OCI-LY3 (cell line): ENCODE measurements at regions not wholly inside any gene's neighbourhood (a gene's known extent, or its start where the extent isn't known, plus 50 kb on each side); places are given as distances from the start of the nearest gene placed in this dataset.
A peak's percentile ranks its signal among the peaks of the same experiment; 100 is the strongest.

ENCODE experiments used
- H2AFZ ChIP-seq: fragments of 200-600, 300-600 bp; shearing (Covaris generic); 2 replicates; pipeline ENCODE4 v1.6.0; 2014; ENCODE audit warnings: antibody characterized with exemption, low read depth, low read length
- H3K27ac ChIP-seq: fragments of 200-600, 300-600 bp; sonication (generic); 2 replicates; pipeline ENCODE4 v1.5.1; 2014; ENCODE audit warnings: mild to moderate bottlenecking, low read length, moderate library complexity, mixed read lengths
- H3K27me3 ChIP-seq: fragments of 200-600, 300-600 bp; sonication (generic); 2 replicates; pipeline ENCODE4 v1.6.1; 2014; ENCODE audit warnings: low read depth, low read length, mixed read lengths
- H3K36me3 ChIP-seq: fragments of 200-600, 300-600 bp; sonication (generic); replicated peaks from 2 replicates; pipeline ENCODE3; 2014; ENCODE audit warnings: low read depth, low read length, mixed read lengths
- H3K4me1 ChIP-seq: fragments of 300-600, 200-600 bp; sonication (generic); 2 replicates; pipeline ENCODE4 v1.6.1; 2014; ENCODE audit warnings: low read length, mixed read lengths
- H3K4me2 ChIP-seq: fragments of 200-600, 300-600 bp; sonication (generic); 2 replicates; pipeline ENCODE4 v1.6.1; 2014; ENCODE audit warnings: low read length, mixed read lengths
- H3K4me3 ChIP-seq: fragments of 300-600, 200-600 bp; sonication (generic); 2 replicates; pipeline ENCODE4 v1.5.1; 2014; ENCODE audit warnings: antibody characterized with exemption, mild to moderate bottlenecking, low read length, moderate library complexity
- H3K79me2 ChIP-seq: fragments of 300-600, 200-600 bp; shearing (Covaris generic); 2 replicates; pipeline ENCODE4 v1.6.1; 2014; ENCODE audit warnings: mild to moderate bottlenecking, low read length, mixed read lengths
- H3K9ac ChIP-seq: fragments of 300-600, 200-600 bp; shearing (Covaris generic); 2 replicates; pipeline ENCODE4 v1.6.0; 2014; ENCODE audit warnings: mild to moderate bottlenecking, low read length, moderate library complexity
- H3K9me3 ChIP-seq: fragments of 200-600, 300-600 bp; shearing (Covaris generic); 2 replicates; pipeline ENCODE4 v1.6.1; 2014; ENCODE audit warnings: low read length, mixed read lengths; ENCODE audit not compliant: insufficient read depth
- H4K20me1 ChIP-seq: fragments of 200-600, 300-600 bp; sonication (generic); 2 replicates; pipeline ENCODE4 v1.6.1; 2016; ENCODE audit warnings: low read length, mixed read lengths; ENCODE audit not compliant: insufficient read depth
- CTCF ChIP-seq: fragments of 200-600, 300-600 bp; sonication (generic); IDR thresholded peaks from 2 replicates; pipeline ENCODE4 v1.5.1; 2014; ENCODE audit warnings: antibody characterized with exemption, low read length, low read depth
- EZH2phosphoT487 ChIP-seq: fragments of 200-600 bp; shearing (Covaris generic); IDR thresholded peaks from 2 replicates; pipeline ENCODE4 v1.6.1; 2018; ENCODE audit warnings: antibody characterized with exemption, mixed run types, low read depth

GRCh38 chr10:78295242-78295641 lies 261.6 kb downstream of the RPS24 start:
- Histone ChIP-seq H3K27ac (no peak overlapping the region), H3K4me3 (no peak overlapping the region), H3K4me1 (peaks cover 45% of the 10 kb centered on the region), H3K9me3 (no peaks in the 10 kb centered on the region), H3K36me3 (no peaks in the 10 kb centered on the region), H3K9ac (no peak overlapping the region), H3K4me2 (no peak overlapping the region), H3K27me3 (no peaks in the 10 kb centered on the region), H4K20me1 (no peaks in the 10 kb centered on the region), H3K79me2 (no peaks in the 10 kb centered on the region), H2AFZ (no peak overlapping the region)
- TF ChIP-seq EZH2phosphoT487 (no peak), CTCF (no peak)

- peaks cover 59% of the 10 kb centered on the region for H3K4me1 ChIP-seq
- no peak overlapping the region for H3K4me3 ChIP-seq
- peak overlapping the region; percentile 31 for H3K4me2 ChIP-seq
- no peaks in the 10 kb centered on the region for H3K27me3 ChIP-seq
- no peak overlapping the region for H3K9ac ChIP-seq
- H3K79me2 ChIP-seq = no peaks in the 10 kb centered on the region
- H2AFZ ChIP-seq = no peak overlapping the region
- no peaks in the 10 kb centered on the region for H4K20me1 ChIP-seq
- H3K36me3 ChIP-seq = no peaks in the 10 kb centered on the region
- H3K27ac ChIP-seq = no peak overlapping the region
- TF ChIP-seq EZH2phosphoT487 (no peak), CTCF (no peak)
- H3K9me3 ChIP-seq = no peaks in the 10 kb centered on the region
These were observed 263.1 kb downstream of the RPS24 start for GRCh38 chr10:78296785-78297184.

GRCh38 chr10:78297997-78298396 lies 264.3 kb downstream of the RPS24 start:
- peaks cover 69% of the 10 kb centered on the region for H3K4me1 ChIP-seq
- H3K27ac ChIP-seq = peak overlapping the region; percentile 98
- no peaks in the 10 kb centered on the region for H3K27me3 ChIP-seq
- no peak overlapping the region for H3K9ac ChIP-seq
- H2AFZ ChIP-seq = no peak overlapping the region
- no peaks in the 10 kb centered on the region for H4K20me1 ChIP-seq
- H3K9me3 ChIP-seq = no peaks in the 10 kb centered on the region
- no peak overlapping the region for H3K4me3 ChIP-seq
- H3K36me3 ChIP-seq = no peaks in the 10 kb centered on the region
- H3K79me2 ChIP-seq = no peaks in the 10 kb centered on the region
- no peak for TF ChIP-seq CTCF
- no peak for TF ChIP-seq EZH2phosphoT487
- no peak overlapping the region for H3K4me2 ChIP-seq

GRCh38 chr10:78298835-78299234 lies 265.2 kb downstream of the RPS24 start:
- H2AFZ ChIP-seq = no peak overlapping the region
- H3K27ac ChIP-seq = peak overlapping the region; percentile 98; the same call in 1 of the 2 replicates
- no peaks in the 10 kb centered on the region for H3K79me2 ChIP-seq
- H3K36me3 ChIP-seq = no peaks in the 10 kb centered on the region
- H3K9me3 ChIP-seq = no peaks in the 10 kb centered on the region
- H3K9ac ChIP-seq = no peak overlapping the region
- H3K27me3 ChIP-seq = no peaks in the 10 kb centered on the region
- no peak overlapping the region for H3K4me3 ChIP-seq
- TF ChIP-seq CTCF = no peak
- TF ChIP-seq EZH2phosphoT487 = no peak
- H3K4me1 ChIP-seq = peaks cover 73% of the 10 kb centered on the region
- no peak overlapping the region for H3K4me2 ChIP-seq
- H4K20me1 ChIP-seq = no peaks in the 10 kb centered on the region
